Smooth muscle cell (in vitro differentiated cells): ENCODE measurements at regions not wholly inside any gene's neighbourhood (a gene's known extent, or its start where the extent isn't known, plus 50 kb on each side); places are given as distances from the start of the nearest gene placed in this dataset.

Experiments
- DNase-seq: peaks from one replicate; lab custom pipeline; 2025; ENCODE audit not compliant: unreplicated experiment; lab: John Stamatoyannopoulos, UW
- H2AFZ ChIP-seq: fragments of 200-600 bp; sonication (generic); 2 replicates; pipeline ENCODE4 v1.6.0; 2016; ENCODE audit warnings: antibody characterized with exemption, low read depth, mild to moderate bottlenecking
- H3F3A ChIP-seq: fragments of 200-600 bp; sonication (generic); 2 replicates; pipeline ENCODE4 v1.6.0; 2017; ENCODE audit warnings: antibody characterized with exemption, low read depth
- H3K27ac ChIP-seq: fragments of 200-600 bp; sonication (generic); 2 replicates; pipeline ENCODE4 v1.5.1; 2016; ENCODE audit warnings: low read depth, mild to moderate bottlenecking
- H3K27me3 ChIP-seq: fragments of 200-600 bp; sonication (generic); 2 replicates; pipeline ENCODE4 v1.6.1; 2016; ENCODE audit warnings: low read depth, mild to moderate bottlenecking
- H3K36me3 ChIP-seq: fragments of 200-600 bp; sonication (generic); 2 replicates; pipeline ENCODE4 v1.5.1; 2016; ENCODE audit warnings: low read depth
- H3K4me1 ChIP-seq: fragments of 200-600 bp; sonication (generic); 2 replicates; pipeline ENCODE4 v1.5.1; 2016; ENCODE audit warnings: low read depth
- H3K4me2 ChIP-seq: fragments of 200-600 bp; sonication (generic); 2 replicates; pipeline ENCODE4 v1.6.0; 2016; ENCODE audit warnings: mild to moderate bottlenecking
- H3K4me3 ChIP-seq: fragments of 200-600 bp; sonication (generic); 2 replicates; pipeline ENCODE4 v1.5.1; 2016; ENCODE audit warnings: mild to moderate bottlenecking
- H3K79me2 ChIP-seq: fragments of 200-600 bp; sonication (generic); 2 replicates; pipeline ENCODE4 v1.6.0; 2016; ENCODE audit warnings: low read depth, mild to moderate bottlenecking
- H3K9ac ChIP-seq: fragments of 200-600 bp; sonication (generic); 2 replicates; pipeline ENCODE4 v1.6.0; 2016; ENCODE audit warnings: low read depth
- H3K9me3 ChIP-seq: fragments of 200-600 bp; sonication (generic); replicated peaks from 2 replicates; pipeline ENCODE4 v1.5.1; 2016; ENCODE audit warnings: low read depth
- H4K20me1 ChIP-seq: fragments of 200-600 bp; sonication (generic); 2 replicates; pipeline ENCODE4 v1.6.0; 2016; ENCODE audit warnings: low read depth
- CTCF ChIP-seq: fragments of 200-600 bp; sonication (generic); IDR thresholded peaks from 2 replicates; pipeline ENCODE4 v1.5.1; 2017; ENCODE audit warnings: borderline replicate concordance, mild to moderate bottlenecking, antibody characterized with exemption; ENCODE audit not compliant: insufficient read depth, poor library complexity, severe bottlenecking
- WGBS: methylation state at CpG from one replicate; pipeline ENCODE4 v1.1.7; 2016; ENCODE audit warnings: low lambda C conversion rate; 5-methylcytosine and 5-hydroxymethylcytosine counted together

GRCh38 chr18:78573773-78574172, 405.8 kb upstream of the SALL3 start:
- H3K4me3 ChIP-seq = no peak overlapping the region
- H3K27ac ChIP-seq = no peak overlapping the region
- no peak for TF ChIP-seq CTCF
- no peaks in the 10 kb centered on the region for H3F3A ChIP-seq
- H2AFZ ChIP-seq = no peak overlapping the region
- no peaks in the 10 kb centered on the region for H3K79me2 ChIP-seq
- no peak for DNase-seq
- H3K4me1 ChIP-seq = no peaks in the 10 kb centered on the region
- H3K36me3 ChIP-seq = no peaks in the 10 kb centered on the region
- no peaks in the 10 kb centered on the region for H4K20me1 ChIP-seq
- no peaks in the 10 kb centered on the region for H3K27me3 ChIP-seq
- H3K4me2 ChIP-seq = no peak overlapping the region
- no peak overlapping the region for H3K9ac ChIP-seq
- no peaks in the 10 kb centered on the region for H3K9me3 ChIP-seq

- H3K9ac ChIP-seq = no peak overlapping the region
- no peak overlapping the region for H3K4me2 ChIP-seq
- no peak overlapping the region for H3K27ac ChIP-seq
- no peaks in the 10 kb centered on the region for H3K79me2 ChIP-seq
- no peak overlapping the region for H3K4me3 ChIP-seq
- H4K20me1 ChIP-seq = no peaks in the 10 kb centered on the region
- H3F3A ChIP-seq = no peaks in the 10 kb centered on the region
- no peak for DNase-seq
- no peak for TF ChIP-seq CTCF
- H3K4me1 ChIP-seq = no peaks in the 10 kb centered on the region
- H2AFZ ChIP-seq = no peak overlapping the region
- no peaks in the 10 kb centered on the region for H3K9me3 ChIP-seq
- 95% methylated on average over 11 of the region's 11 CpGs for WGBS
- no peaks in the 10 kb centered on the region for H3K27me3 ChIP-seq
- H3K36me3 ChIP-seq = no peaks in the 10 kb centered on the region
Measured at GRCh38 chr18:78576967-78577366, 402.7 kb upstream of the SALL3 start.

GRCh38 chr18:78579449-78579848, 400.2 kb upstream of the SALL3 start:
- H3K27ac ChIP-seq = no peak overlapping the region
- no peak overlapping the region for H3K4me2 ChIP-seq
- no peak overlapping the region for H3K4me3 ChIP-seq
- H2AFZ ChIP-seq = no peak overlapping the region
- H4K20me1 ChIP-seq = no peaks in the 10 kb centered on the region
- no peaks in the 10 kb centered on the region for H3K27me3 ChIP-seq
- no peaks in the 10 kb centered on the region for H3K36me3 ChIP-seq
- H3K4me1 ChIP-seq = no peaks in the 10 kb centered on the region
- 87% methylated on average over 4 of the region's 4 CpGs for WGBS
- no peak for TF ChIP-seq CTCF
- no peaks in the 10 kb centered on the region for H3K79me2 ChIP-seq
- no peaks in the 10 kb centered on the region for H3K9me3 ChIP-seq
- no peaks in the 10 kb centered on the region for H3F3A ChIP-seq
- H3K9ac ChIP-seq = no peak overlapping the region
- no peak for DNase-seq

- H3K9me3 ChIP-seq = no peaks in the 10 kb centered on the region
- H2AFZ ChIP-seq = no peak overlapping the region
- no peak overlapping the region for H3K27ac ChIP-seq
- H3K27me3 ChIP-seq = no peaks in the 10 kb centered on the region
- no peaks in the 10 kb centered on the region for H4K20me1 ChIP-seq
- no peaks in the 10 kb centered on the region for H3K4me1 ChIP-seq
- no peak for TF ChIP-seq CTCF
- DNase-seq = no peak
- H3K4me3 ChIP-seq = no peak overlapping the region
- no peaks in the 10 kb centered on the region for H3K36me3 ChIP-seq
- H3K4me2 ChIP-seq = no peak overlapping the region
- H3F3A ChIP-seq = no peaks in the 10 kb centered on the region
- H3K79me2 ChIP-seq = no peaks in the 10 kb centered on the region
- whole genome bisulfite sequencing = 85% methylated on average over 16 of the region's 16 CpGs
- no peak overlapping the region for H3K9ac ChIP-seq
Measured at GRCh38 chr18:78579854-78580577, 399.6 kb upstream of the SALL3 start.
